Esophagus muscularis mucosa (tissue), 3 donors: ENCODE measurements at regions not wholly inside any gene's neighbourhood (a gene's known extent, or its start where the extent isn't known, plus 50 kb on each side); places are given as distances from the start of the nearest gene placed in this dataset.

Source experiments
- POLR2A ChIP-seq: fragments of 450-650 bp; IDR thresholded peaks from one replicate; pipeline ENCODE4 v1.6.1; 2017; ENCODE audit warnings: antibody characterized with exemption, moderate library complexity, mild to moderate bottlenecking, low read depth
- POLR2AphosphoS5 ChIP-seq, 2 donors: sonication (generic); formaldehyde crosslinking; IDR thresholded peaks; one replicate each; pipeline ENCODE4 v1.6.1; 2017; ENCODE audit warnings: antibody characterized with exemption in 2 of 2
- TF ChIP-seq, protein P1 (sequence below), 3 experiments: fragments of 200-600 bp in 2 of 3; fragments of 450-650 bp in 1 of 3; sonication (generic) in 2 of 3; IDR thresholded peaks; one replicate each; pipeline ENCODE4 v1.5.1; 2017 to 2019; ENCODE audit warnings: antibody characterized with exemption in 3 of 3, mild to moderate bottlenecking in 2 of 3, moderate library complexity in 1 of 3

GRCh38 chr4:164503874-164504273, 250.1 kb upstream of the SMIM31 start:
- TF ChIP-seq, protein P1, sequence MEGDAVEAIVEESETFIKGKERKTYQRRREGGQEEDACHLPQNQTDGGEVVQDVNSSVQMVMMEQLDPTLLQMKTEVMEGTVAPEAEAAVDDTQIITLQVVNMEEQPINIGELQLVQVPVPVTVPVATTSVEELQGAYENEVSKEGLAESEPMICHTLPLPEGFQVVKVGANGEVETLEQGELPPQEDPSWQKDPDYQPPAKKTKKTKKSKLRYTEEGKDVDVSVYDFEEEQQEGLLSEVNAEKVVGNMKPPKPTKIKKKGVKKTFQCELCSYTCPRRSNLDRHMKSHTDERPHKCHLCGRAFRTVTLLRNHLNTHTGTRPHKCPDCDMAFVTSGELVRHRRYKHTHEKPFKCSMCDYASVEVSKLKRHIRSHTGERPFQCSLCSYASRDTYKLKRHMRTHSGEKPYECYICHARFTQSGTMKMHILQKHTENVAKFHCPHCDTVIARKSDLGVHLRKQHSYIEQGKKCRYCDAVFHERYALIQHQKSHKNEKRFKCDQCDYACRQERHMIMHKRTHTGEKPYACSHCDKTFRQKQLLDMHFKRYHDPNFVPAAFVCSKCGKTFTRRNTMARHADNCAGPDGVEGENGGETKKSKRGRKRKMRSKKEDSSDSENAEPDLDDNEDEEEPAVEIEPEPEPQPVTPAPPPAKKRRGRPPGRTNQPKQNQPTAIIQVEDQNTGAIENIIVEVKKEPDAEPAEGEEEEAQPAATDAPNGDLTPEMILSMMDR (IDR thresholded peaks at IDR 0.05) = no peak
- no peak for TF ChIP-seq POLR2A
- TF ChIP-seq POLR2AphosphoS5 (IDR thresholded peaks at IDR 0.05) = no peak
